ENCODE measurements at regions not wholly inside any gene's neighbourhood (a gene's known extent, or its start where the extent isn't known, plus 50 kb on each side); places are given as distances from the start of the nearest gene placed in this dataset.

DNA sequence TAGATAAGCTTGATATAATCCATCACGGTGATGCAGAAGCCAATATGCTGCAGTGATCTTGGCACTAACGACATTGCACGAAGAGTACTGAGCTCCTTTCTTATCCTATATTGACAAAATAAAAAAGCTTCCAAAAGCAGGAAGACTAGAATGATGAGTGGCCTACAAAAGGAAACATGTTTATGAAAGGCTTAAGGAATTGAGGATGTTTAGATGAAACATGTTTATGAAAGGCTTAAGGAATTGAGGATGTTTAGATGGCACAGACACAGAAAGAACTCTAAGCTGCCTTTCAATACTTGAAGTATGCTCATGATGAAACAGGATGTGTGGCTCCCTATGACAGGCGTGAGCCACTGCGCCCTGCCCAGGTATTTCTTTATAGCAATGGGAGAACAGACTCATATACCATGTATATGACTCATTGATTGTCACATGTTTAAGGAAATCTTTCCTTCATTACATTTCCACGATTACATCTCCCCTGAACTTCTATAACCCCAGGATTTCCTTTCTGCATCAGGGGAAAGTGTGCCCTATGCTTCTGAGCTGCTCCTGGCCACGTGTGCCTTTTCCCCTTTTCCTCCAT, 690.8 kb upstream of the ARGLU1 start:
- TF ChIP-seq, protein P1, sequence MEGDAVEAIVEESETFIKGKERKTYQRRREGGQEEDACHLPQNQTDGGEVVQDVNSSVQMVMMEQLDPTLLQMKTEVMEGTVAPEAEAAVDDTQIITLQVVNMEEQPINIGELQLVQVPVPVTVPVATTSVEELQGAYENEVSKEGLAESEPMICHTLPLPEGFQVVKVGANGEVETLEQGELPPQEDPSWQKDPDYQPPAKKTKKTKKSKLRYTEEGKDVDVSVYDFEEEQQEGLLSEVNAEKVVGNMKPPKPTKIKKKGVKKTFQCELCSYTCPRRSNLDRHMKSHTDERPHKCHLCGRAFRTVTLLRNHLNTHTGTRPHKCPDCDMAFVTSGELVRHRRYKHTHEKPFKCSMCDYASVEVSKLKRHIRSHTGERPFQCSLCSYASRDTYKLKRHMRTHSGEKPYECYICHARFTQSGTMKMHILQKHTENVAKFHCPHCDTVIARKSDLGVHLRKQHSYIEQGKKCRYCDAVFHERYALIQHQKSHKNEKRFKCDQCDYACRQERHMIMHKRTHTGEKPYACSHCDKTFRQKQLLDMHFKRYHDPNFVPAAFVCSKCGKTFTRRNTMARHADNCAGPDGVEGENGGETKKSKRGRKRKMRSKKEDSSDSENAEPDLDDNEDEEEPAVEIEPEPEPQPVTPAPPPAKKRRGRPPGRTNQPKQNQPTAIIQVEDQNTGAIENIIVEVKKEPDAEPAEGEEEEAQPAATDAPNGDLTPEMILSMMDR (IDR thresholded peaks at IDR 0.05; ENCODE audit: insufficient read depth, low read depth, low read length): no peak
- TF ChIP-seq EZH2 (IDR thresholded peaks at IDR 0.05; ENCODE audit: insufficient read depth, low read length): no peak

Data from astrocyte (in vitro differentiated cells and primary cell).